ENCODE measurements at regions not wholly inside any gene's neighbourhood (a gene's known extent, or its start where the extent isn't known, plus 50 kb on each side); places are given as distances from the start of the nearest gene placed in this dataset.

- no peak for TF ChIP-seq CTCF (IDR thresholded peaks at IDR 0.05 in 8 of 11, conservative IDR thresholded peaks at IDR 0.05 in 3 of 11)
- TF ChIP-seq POLR2AphosphoS5 (IDR thresholded peaks at IDR 0.05), result no peak
- no peak for TF ChIP-seq POLR2A (IDR thresholded peaks at IDR 0.05)
- peaks cover 0 to 8% (median 0%) of the 10 kb centered on the region in 8 donors for H3K9me3 ChIP-seq
- H3K4me1 ChIP-seq, result no peaks in the 10 kb centered on the region
- H3K27ac ChIP-seq, result no peak overlapping the region
- H3K27me3 ChIP-seq (replicated peaks in 1 of 7), result peaks cover 0 to 15% (median 0%) of the 10 kb centered on the region in 7 donors
- no peak for DNase-seq
- H3K4me3 ChIP-seq, result no peak overlapping the region
- intact Hi-C loops (cut with DNase I; ENCODE audit: low total_unique reads), result no loop called here
- no peaks in the 10 kb centered on the region for H3K36me3 ChIP-seq
Observed at GRCh38 chr18:78010363-78010762, 760.7 kb downstream of the GALR1 start.

- 61 to 88% (median 84%) methylated on average over 6 to 8 of the region's 8 CpGs for WGBS, 5 donors
- no peak for TF ChIP-seq CTCF (IDR thresholded peaks at IDR 0.05 in 8 of 11, conservative IDR thresholded peaks at IDR 0.05 in 3 of 11)
- TF ChIP-seq POLR2AphosphoS5 (IDR thresholded peaks at IDR 0.05), result no peak
- TF ChIP-seq POLR2A (IDR thresholded peaks at IDR 0.05), result no peak
- H3K27me3 ChIP-seq (replicated peaks in 1 of 7), result peaks cover 0 to 5% (median 0%) of the 10 kb centered on the region in 7 donors
Observed at GRCh38 chr18:78017869-78018268, 768.2 kb downstream of the GALR1 start.

GRCh38 chr18:78021196-78021595 lies 771.5 kb downstream of the GALR1 start:
- intact Hi-C loops (cut with DNase I; ENCODE audit: low total_unique reads), result no loop called here
- 50 to 58% (median 52%) methylated on average over 3 of the region's 3 CpGs for WGBS, 5 donors

More at GRCh38 chr18:78017869-78018268, 768.2 kb downstream of the GALR1 start:
- H3K36me3 ChIP-seq, result no peaks in the 10 kb centered on the region
- no peak overlapping the region for H3K27ac ChIP-seq
- H3K4me1 ChIP-seq, result no peaks in the 10 kb centered on the region
- no peak for DNase-seq
- intact Hi-C loops (cut with DNase I; ENCODE audit: low total_unique reads), result no loop called here
- H3K9me3 ChIP-seq, result no peaks in the 10 kb centered on the region
- H3K4me3 ChIP-seq, result no peak overlapping the region

GRCh38 chr18:78031589-78031988 lies 781.9 kb downstream of the GALR1 start:
- 70 to 85% (median 74%) methylated on average over 6 of the region's 6 CpGs for WGBS, 5 donors
- TF ChIP-seq POLR2AphosphoS5 (IDR thresholded peaks at IDR 0.05) (no peak), POLR2A (IDR thresholded peaks at IDR 0.05) (no peak)

More at GRCh38 chr18:78021196-78021595, 771.5 kb downstream of the GALR1 start:
- TF ChIP-seq POLR2AphosphoS5 (IDR thresholded peaks at IDR 0.05), result no peak
- no peak for TF ChIP-seq POLR2A (IDR thresholded peaks at IDR 0.05)
- no peak for TF ChIP-seq CTCF (IDR thresholded peaks at IDR 0.05 in 8 of 11, conservative IDR thresholded peaks at IDR 0.05 in 3 of 11)
- DNase-seq, result no peak
- no peaks in the 10 kb centered on the region for H3K9me3 ChIP-seq
- no peak overlapping the region for H3K27ac ChIP-seq
- no peaks in the 10 kb centered on the region for H3K4me1 ChIP-seq
- no peak overlapping the region for H3K4me3 ChIP-seq
- H3K36me3 ChIP-seq, result no peaks in the 10 kb centered on the region
- peaks cover 0 to 5% (median 0%) of the 10 kb centered on the region in 7 donors for H3K27me3 ChIP-seq (replicated peaks in 1 of 7)

GRCh38 chr18:78031991-78032390 lies 782.3 kb downstream of the GALR1 start:
- no peak for DNase-seq
- Histone ChIP-seq H3K4me3 (no peak overlapping the region), H3K9me3 (no peaks in the 10 kb centered on the region), H3K27ac (no peak overlapping the region), H3K4me1 (no peaks in the 10 kb centered on the region), H3K27me3 (replicated peaks in 1 of 7) (no peaks in the 10 kb centered on the region), H3K36me3 (no peaks in the 10 kb centered on the region)
- TF ChIP-seq POLR2A (IDR thresholded peaks at IDR 0.05) (no peak), POLR2AphosphoS5 (IDR thresholded peaks at IDR 0.05) (no peak), CTCF (IDR thresholded peaks at IDR 0.05 in 8 of 11, conservative IDR thresholded peaks at IDR 0.05 in 3 of 11) (no peak)
- 79 to 92% (median 89%) methylated on average over 8 of the region's 8 CpGs for WGBS, 5 donors
- intact Hi-C loops (cut with DNase I; ENCODE audit: low total_unique reads), result no loop called here

More at GRCh38 chr18:78031589-78031988, 781.9 kb downstream of the GALR1 start:
- intact Hi-C loops (cut with DNase I; ENCODE audit: low total_unique reads), result no loop called here
- H3K27me3 ChIP-seq (replicated peaks in 1 of 7), result no peaks in the 10 kb centered on the region
- H3K27ac ChIP-seq, result no peak overlapping the region
- no peaks in the 10 kb centered on the region for H3K9me3 ChIP-seq
- H3K4me3 ChIP-seq, result no peak overlapping the region
- no peaks in the 10 kb centered on the region for H3K4me1 ChIP-seq
- DNase-seq, result no peak
- no peaks in the 10 kb centered on the region for H3K36me3 ChIP-seq

Measured in spleen (tissue), 11 donors.